Hematopoietic multipotent progenitor cell treated with erythropoietin and hydrocortisone succinate and interleukin-3 and kit ligand, for 15 days (in vitro differentiated cells): ENCODE measurements at regions not wholly inside any gene's neighbourhood (a gene's known extent, or its start where the extent isn't known, plus 50 kb on each side); places are given as distances from the start of the nearest gene placed in this dataset.

Source experiments
- DNase-seq: peaks from one replicate; pipeline ENCODE4 v3.0.0-alpha.2; 2015; ENCODE audit warnings: low spot score

DNA sequence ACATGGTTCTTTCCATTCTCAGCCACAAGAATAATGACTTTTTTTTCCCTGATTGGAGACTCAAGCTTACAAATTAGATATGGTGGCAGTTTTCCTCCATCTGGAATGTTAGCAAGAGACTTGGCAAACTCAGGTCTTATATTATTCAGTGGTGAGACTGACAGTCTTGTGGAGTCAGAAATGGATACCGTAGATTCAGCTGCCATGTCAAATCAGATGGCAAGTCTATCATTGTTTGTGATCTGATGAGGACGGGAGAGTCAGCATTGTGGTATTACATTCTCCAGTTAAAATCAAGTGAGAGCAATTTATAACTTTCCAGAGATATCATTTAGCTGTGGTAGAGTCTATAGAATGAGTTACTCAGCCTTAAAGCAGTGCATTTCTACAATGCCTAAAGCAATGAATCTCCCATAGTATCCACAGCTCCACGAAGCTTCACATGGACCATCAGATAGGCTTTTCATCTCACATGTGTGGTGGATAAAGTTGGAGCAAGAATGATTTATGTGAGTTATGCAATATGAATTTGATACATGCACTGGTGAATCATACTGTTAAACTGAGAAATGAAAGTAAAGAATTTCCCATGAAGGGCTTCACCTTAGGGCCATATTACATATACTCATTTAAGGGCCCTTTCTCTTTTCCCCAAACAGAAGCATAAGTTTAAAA lies 430.6 kb downstream of the ZNF608 start:
- DNase-seq, result no peak

DNA sequence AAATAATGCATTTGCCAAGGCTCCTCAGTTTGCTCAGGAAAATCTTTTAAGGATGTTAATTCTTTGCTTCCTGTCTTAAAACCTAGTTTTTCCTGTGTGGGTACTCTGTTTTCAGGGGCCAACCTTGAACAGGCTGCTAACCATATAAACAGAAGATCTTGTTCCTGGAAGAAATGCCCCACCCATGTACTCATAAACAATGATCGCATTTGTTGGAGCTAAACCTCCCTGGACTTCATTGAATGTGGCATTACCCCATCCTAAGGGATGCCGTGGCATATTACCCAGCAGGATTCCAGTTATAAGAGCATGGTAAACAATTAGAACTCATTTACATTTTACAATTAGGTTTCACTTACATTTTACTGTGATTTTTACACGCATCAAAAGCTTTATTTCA lies 436.0 kb downstream of the ZNF608 start:
- DNase-seq, result no peak

DNA sequence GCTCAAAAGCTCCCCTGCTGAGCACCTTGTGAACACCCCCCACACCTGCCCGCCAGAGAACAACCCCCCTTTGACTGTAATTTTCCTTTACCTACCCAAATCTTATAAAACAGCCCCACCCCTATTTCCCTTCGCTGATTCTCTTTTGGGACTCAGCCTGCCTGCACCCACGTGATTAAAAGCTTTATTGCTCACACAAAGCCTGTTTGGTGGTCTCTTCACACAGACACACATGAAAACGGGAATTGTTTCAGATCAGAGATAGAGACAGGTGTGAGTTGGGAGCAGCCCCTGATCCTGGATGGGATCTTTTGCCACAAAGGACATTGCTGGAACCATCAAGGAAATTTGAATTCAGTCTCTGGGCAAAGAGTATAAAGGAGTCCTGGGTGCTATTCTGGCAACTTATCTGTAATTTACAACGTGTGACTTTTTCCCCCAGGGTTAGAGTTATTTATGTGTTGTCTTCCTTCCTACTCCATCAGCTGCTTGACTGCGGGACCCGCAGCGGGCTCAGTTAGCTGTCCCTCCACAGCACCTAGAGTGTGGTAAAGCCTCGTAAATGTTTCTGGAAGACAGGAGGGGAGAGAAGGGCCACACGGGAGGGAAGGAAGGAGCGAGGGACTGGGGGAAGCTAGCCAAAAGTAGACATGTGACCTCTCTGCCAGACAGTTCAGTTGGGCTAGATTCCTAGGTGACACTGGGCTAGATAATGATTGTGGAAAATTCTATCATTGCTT lies 437.0 kb downstream of the ZNF608 start:
- no peak for DNase-seq

DNA sequence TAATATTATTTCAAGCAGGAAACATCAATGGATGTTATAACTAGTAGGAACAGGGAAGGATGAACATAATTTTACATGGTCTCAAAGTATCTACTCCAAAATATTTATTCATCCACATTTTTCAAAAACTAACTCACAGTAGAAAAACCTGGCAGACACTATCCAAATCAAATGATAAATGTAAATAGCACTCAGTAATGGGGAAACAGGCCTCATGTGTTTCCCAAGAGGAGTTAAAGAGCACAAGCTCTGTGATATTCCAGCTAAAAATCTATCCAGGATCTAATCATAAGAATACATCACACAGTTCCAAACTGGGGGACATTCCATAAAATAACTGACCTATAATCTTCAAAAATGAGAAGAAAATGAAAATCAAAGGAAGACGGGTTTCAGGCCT lies 443.1 kb downstream of the ZNF608 start:
- no peak for DNase-seq

DNA sequence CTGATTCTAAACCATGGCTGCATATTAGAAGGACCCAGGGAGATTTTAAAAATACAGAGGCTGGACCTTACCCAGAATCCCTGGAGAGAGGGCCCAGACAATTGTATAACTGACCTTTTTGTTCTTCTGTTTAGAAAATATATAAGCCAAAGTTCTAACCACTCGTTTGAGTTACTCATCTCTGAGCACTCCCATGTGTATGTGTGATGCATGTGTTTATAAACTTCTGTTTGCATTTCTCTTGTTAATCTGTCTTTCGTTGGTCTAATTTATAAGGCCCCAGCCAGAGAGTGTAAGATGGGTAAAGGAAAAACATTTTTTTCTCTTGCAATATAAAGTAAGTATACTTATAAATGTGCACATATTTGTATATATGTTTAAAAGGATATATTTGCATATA lies 443.9 kb downstream of the ZNF608 start:
- DNase-seq, result no peak

DNA sequence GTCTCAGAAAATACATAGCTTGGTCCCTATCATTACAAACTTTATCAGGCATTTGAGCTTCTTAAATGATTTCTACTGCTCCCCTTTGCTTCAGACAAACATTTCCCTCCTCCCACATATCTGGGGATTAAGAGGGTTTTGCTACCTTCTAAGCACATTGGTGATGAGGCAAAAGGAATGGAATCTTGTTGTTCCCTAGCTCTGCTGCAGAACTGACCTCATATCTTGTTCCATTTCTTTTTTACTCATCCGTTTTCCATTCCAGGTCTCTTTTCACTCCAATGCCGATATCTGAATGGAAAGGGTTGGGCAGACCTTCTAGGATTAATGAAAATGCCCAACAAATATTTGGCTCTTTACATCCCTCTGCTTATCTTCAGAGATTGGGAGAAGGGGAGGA lies 444.6 kb downstream of the ZNF608 start:
- DNase-seq, result no peak

DNA sequence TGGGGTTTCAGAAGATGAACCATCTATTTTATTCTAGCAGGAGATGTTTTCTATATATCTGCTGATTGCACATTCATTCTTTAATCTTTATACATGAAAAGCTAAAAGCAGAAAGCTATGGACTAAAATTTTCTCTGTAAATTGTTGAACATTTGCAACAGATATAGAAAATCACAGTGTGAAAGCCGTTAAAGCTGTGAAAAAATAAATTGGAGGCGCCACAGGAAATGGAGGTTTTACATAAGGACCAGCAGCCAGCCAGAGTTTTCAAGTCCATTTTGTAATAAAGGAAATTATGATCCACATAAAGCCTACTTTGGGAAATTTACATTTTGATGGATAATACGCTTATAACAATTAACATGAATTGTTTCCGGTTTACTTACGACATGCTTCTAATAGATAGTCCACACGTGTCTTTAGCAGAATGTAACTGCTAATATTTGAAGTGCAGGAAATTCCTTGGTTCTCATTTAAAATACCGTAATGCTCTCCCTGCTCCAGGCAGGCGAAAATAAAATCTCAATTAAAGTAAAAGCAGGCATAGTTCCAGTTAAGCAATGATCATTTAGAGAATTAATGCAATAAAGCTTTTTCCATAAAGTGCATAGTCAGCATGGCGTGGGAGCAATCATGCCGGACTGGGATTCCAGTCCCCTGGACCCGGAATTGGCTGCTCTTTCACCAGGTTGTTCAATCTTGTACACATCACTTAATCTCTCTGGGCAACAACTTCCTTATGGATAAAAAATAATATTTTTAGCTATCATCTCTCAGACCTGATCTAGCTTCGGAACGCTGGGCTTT lies 445.4 kb downstream of the ZNF608 start:
- DNase-seq, result no peak

DNA sequence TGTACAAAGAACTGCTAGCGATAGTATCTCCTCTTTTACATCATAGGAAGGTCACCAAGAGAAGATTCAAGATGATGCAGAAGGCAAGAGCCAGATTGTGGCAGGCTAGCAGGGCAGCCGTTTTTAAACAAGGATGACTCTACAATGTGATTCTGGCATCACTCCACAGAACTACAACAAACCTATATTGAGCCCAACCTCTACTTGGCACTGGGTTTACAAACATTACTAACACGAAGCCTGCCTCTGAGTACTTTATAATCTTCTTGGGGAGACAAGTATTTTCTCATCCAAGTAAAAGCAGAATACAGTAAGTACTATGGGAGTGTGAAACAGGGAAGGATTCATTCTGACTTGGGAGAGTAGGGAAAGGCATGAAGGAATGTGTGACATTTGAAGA lies 448.6 kb downstream of the ZNF608 start:
- no peak for DNase-seq

DNA sequence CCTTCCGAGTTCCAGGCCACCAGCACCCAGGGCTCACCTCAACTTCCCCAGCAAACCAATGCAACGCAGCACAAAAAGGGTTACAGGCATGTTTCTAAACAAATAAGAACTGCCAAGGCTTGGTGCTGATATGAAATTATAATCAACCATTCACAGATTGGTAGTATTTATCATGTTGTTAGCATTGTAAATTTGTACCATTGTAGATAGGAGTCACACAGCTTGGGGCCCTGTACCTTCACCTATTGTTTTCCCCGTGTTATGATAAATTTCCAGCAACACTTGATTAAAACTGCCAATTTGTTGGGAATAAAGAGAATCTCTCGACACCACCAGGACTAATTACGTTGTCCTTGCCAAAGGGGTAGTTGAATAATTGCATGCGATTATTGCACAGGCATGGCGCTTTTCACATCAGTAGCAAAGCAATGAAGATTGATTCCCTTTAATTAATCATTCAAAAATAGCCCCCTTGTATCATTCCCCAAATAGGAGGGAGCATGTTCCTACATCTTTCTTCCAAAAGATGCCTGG lies 454.1 kb downstream of the ZNF608 start:
- no peak for DNase-seq

DNA sequence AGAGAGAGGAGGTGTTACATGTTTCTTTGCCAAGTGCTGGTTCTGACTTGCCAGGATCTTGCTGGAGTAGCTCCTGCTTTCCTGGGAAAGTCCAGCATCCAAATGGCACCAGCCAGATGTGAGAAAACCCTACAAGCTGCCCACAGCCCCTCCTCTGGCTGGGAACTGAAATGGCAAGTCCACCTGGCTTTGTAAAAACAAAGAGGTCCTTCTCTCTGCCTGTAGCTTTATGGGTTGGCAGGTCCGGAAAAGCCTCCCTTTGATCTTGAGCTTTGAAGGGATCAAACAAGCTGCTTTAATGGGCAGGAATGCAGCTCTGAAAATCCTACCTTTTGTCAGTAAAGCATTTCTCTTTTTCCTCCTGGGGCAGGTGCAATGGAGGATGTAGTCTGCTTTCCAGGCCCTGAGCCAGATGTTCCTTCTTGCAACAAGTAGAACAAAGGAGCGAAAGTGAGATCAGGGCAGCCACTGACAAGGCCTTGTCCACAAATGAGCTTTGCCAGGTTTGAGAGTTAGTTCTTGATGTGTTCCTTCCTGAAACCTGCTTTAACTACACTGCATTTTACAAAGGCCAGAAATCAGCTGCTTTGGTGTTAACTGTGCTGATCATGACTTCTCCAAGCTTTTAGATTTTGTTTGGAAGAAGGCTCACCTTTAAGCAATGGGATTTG lies 456.7 kb downstream of the ZNF608 start:
- DNase-seq, result no peak

DNA sequence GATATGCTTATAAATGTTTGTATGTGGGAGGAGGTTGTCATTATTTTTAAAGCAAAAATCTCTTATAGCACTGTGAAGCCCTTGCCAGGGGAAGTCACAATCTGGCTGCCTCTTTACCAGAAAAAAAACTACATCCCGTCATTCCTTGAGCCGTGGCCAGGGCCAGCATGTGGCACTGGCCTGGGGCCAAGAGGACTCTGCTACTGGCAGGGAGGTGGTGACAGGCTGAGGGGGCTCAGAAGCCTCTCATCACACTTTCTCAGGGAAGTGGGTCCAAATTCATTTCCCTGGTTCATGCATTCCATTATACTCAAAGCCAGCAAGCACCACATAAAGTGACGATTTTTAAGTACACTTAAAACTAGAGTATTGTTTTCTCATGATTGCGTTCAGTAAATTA lies 457.3 kb downstream of the ZNF608 start:
- DNase-seq, result no peak

DNA sequence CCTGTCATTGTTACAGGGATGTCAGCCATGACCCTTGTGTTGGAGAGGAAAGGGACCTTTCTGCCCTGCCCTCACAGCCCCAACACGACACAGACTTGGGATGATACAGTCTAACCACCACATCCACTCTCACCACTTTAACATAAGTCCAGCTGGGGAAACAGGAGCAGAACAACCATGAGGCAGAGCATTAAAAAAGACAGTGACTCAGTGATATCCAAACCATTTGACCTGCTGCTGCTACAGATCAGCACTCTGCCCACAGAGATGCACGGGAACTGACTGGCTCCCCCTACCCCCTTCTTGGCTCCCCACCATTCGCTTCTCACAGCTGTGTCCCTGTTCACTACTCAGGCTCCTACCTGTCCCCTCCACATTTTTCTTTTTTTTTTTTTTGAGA lies 458.6 kb downstream of the ZNF608 start:
- DNase-seq, result no peak

DNA sequence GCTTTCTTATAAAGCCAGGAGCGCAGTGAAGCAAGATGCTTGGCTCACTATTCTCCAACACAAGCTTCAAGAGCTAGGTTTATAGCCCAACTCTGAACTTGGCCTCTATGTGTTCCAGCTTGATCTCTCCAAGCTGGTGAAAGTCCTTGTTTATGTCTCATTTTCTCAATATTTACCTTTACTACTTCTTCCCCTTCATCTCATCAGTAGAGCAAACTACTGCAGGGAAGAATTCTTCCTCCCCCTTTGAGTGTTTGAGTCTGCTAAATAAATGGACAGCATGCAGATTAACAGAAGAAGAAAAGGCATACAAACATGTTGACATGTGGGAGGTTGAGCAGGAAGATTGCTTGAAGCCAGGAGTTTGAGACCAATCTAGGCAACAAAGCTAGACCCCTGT lies 460.7 kb downstream of the ZNF608 start:
- no peak for DNase-seq

DNA sequence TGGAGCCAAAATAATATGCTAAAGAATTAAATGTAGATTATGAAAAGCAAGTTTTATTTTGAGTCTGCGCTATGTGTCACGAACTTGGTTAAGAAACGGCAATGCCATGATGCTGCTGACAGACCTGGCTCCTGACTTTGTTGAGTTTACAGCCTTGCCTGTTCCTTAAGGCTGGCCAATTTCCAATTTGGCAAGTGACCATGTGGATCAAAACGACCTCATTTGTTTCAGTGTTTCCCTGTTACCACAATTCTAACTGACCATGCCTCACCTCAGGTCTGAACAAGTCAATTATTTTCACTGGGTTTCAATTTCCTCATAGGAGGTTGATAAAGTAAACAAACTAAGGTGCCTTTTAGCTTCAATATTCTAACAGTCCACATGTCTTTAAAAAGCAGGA lies 461.4 kb downstream of the ZNF608 start:
- DNase-seq, result no peak

DNA sequence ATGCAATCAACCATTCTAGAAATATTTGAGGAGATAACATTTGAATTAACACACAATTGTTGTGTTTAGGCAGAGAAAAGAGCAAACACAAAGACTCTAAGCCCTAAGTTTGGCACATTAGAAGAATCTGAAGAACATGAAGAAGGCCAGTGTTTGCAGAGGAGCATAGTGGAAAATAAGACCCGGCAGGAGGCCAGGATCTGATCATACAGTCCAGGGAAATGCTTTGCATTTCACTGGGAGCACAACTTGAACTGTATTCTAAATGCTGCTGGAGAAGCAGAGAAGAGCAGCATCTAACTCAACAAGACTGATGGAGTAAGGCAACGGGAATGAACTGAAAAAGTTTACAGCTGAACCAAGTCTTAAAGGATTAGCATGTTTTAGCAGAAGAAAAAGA lies 463.4 kb downstream of the ZNF608 start:
- DNase-seq, result no peak

DNA sequence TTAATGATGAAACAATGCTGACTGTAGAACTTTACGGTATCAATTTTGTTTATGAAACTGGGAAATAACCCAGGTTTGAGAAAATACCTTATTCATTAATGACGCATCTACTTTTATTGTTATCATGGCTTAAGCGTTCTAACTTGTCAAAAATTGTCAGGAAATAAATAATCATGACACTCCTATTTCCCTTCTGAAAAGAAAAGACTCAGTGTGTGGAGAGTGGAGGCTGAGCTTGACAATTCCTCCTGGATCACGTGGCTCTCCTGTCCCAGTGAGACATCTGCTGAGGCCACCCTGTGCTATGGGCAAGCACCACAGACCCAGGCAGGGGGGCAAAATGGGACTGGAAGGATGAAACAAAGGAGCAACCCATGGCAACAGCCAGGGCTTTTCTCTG lies 466.4 kb downstream of the ZNF608 start:
- no peak for DNase-seq

DNA sequence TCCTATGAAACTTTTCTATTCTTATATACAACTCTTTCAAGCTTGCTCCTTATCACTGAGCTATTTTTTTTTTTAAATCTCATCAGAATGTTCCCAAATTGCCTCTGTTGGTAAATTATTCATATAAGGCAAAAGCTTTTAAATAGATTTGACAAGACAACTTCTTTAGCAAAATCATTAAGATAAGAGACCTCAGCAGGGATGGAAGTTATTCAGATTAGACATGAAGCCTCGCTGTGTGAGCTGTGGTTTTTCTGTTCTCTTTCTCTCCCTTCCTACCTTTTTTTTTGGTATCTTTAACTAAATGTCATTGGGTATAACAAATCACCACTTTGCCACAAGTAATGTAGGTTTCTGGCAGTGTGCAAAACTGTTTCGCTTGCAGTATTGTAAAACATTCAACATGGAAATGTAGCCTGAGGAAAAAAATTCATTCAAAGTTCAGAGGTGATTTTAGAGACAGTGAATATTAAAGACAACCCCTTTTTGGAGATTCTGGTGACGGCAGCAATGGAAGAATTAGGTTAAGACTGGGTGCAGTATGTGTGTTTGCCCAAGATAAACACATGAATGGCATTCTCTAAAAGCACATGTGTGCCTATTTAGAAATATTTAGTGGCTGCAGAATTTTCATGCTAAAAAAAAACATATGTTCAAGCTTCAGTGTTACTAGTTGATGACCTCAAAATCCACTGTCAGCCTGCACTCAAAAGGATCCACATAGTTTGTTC lies 467.1 kb downstream of the ZNF608 start:
- DNase-seq, result no peak

DNA sequence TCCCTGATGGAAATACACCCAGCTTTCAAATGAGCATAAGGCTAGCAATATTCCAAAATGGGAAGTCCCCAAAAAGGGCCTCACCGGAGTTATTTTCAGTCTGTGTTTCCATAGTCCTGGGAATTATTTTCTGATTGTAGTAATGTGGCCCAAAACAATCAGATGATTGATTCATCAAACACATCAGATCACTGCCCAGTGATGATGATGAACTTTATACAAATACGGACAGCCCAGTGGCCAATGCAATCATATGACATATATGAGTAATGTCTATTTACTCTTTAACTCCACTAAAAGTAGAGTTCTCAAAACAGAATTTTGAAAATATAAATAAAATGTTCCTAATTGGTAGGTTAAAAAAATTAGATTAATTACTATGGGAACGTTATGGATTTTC lies 467.8 kb downstream of the ZNF608 start:
- no peak for DNase-seq

DNA sequence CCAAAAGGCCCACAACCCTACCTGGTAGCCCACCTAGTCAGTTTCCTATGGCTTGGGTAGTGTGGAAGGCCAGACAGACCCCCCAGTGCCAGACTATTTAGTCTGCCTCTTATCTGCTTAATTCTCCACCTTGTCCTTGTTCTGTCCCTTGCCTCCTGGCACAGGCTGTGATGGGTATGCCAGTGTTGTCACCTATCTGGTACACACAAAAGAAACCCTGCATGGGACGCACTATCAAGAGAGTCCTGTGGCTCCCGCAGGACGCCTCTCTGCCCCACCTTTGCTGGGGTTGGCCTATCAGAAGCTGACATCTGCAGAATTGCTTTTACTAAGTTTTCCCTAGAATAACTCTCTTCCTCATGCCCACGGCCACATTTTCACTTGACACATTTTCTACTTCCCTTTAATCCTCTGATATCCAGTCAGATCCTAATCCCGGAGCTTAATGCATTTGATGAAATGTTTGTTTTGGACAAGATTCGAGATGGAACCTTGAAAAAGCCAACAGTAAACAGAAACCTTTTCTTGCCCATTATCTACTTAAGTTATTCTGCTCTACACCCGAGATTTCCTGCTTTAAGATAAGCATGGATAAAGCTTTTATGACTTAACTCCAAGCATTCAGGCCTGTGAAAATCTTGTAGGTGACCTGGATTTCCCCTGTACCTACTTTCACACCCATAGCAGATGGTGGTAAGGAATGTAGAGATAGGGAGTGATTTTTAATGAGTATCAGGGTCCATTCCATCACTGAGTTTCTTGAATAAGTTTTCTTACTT lies 468.5 kb downstream of the ZNF608 start:
- no peak for DNase-seq

DNA sequence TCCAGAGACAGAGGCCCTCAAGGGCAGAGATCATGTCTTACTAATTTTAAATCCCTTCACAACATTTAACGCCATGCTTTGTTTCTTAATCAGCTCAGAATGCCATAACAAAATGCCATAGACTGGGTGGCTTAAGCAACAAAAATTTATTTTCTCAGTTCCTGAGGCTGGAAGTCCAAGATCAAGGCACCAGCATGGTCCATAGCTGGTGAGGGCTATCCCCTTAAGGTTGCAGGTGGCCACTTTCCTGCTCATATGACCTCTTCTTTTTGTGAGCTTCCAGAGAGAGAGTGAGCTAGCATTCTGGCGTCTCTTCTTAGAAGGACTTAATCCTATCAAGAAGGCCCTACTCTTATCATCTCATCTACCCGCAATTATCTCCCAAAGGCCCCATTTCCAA lies 470.3 kb downstream of the ZNF608 start:
- no peak for DNase-seq

DNA sequence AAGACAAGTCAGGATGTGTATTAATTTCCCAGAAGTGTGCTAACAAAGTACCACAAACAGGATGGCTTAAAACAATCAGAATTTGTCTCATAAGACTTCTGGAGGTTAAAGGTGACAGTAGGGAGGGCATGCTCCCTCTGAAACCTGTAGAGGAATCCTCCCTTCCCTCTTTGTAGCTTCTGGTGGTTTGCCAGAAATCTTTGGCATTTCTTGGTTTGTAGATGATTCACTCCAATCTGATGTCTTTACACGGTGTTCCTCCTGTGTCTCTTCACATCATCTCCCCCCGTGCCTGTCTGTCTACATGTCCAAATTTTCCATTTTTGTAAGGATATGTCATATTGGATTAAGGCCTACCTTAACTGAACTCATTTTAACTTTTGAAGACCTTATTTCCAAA lies 471.5 kb downstream of the ZNF608 start:
- DNase-seq, result no peak
